ENCODE measurements at regions not wholly inside any gene's neighbourhood (a gene's known extent, or its start where the extent isn't known, plus 50 kb on each side); places are given as distances from the start of the nearest gene placed in this dataset.

DNA sequence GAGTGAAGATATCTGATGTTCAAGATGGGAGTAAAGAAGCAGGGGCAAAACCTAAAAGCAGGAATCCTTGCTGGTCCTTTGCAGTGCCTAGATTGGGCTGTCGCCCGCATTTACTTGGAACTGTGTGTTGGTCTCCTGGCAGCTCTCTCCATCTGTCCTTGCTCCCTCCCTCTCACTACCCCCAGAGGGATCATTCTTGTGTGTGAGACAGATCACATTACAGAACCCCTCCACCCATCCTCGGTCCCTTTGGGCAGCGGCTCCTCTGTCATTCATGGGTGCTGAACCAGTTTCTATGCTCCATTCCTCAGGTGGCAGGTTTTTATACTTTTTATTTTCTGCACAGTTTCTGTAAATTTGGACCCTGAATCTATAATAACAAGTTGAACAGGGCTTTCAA lies 99.4 kb upstream of the MYOCD start:
- 29 to 36% methylated on average over 4 of the region's 4 CpGs for WGBS, 2 experiments
- H3K9me3 ChIP-seq (ENCODE audit: control insufficient read depth, low read length), result no peaks in the 10 kb centered on the region
- no peak overlapping the region for H3K4me3 ChIP-seq (ENCODE audit: insufficient read depth, low read depth, low read length)
- H3K27me3 ChIP-seq (ENCODE audit: control insufficient read depth, insufficient read depth, low read length, poor library complexity, severe bottlenecking), result no peaks in the 10 kb centered on the region
- no peak overlapping the region for H3K27ac ChIP-seq (ENCODE audit: insufficient read depth, low read depth, low read length, poor library complexity, severe bottlenecking)
- peaks cover 8% of the 10 kb centered on the region for H3K4me1 ChIP-seq (ENCODE audit: control insufficient read depth, insufficient read depth, low read length)
- H3K36me3 ChIP-seq (ENCODE audit: control insufficient read depth, insufficient read depth, low read length), result no peaks in the 10 kb centered on the region

GRCh38 chr17:12567077-12568053 lies 98.3 kb upstream of the MYOCD start:
- Histone ChIP-seq H3K27me3 (ENCODE audit: control insufficient read depth, insufficient read depth, low read length, poor library complexity, severe bottlenecking) (no peaks in the 10 kb centered on the region), H3K4me1 (ENCODE audit: control insufficient read depth, insufficient read depth, low read length) (peaks cover 8% of the 10 kb centered on the region), H3K27ac (ENCODE audit: insufficient read depth, low read depth, low read length, poor library complexity, severe bottlenecking) (no peak overlapping the region), H3K9me3 (ENCODE audit: control insufficient read depth, low read length) (no peaks in the 10 kb centered on the region), H3K36me3 (ENCODE audit: control insufficient read depth, insufficient read depth, low read length) (no peaks in the 10 kb centered on the region), H3K4me3 (ENCODE audit: insufficient read depth, low read depth, low read length) (no peak overlapping the region)
- WGBS, 2 experiments, result 92% methylated on average over 10 of the region's 10 CpGs

GRCh38 chr17:12568358-12569251 lies 97.1 kb upstream of the MYOCD start:
- H3K9me3 ChIP-seq (ENCODE audit: control insufficient read depth, low read length), result no peaks in the 10 kb centered on the region
- H3K27ac ChIP-seq (ENCODE audit: insufficient read depth, low read depth, low read length, poor library complexity, severe bottlenecking), result no peak overlapping the region
- peaks cover 8% of the 10 kb centered on the region for H3K4me1 ChIP-seq (ENCODE audit: control insufficient read depth, insufficient read depth, low read length)
- no peak overlapping the region for H3K4me3 ChIP-seq (ENCODE audit: insufficient read depth, low read depth, low read length)
- WGBS, 2 experiments, result 85% methylated on average over 14 of the region's 14 CpGs
- no peaks in the 10 kb centered on the region for H3K27me3 ChIP-seq (ENCODE audit: control insufficient read depth, insufficient read depth, low read length, poor library complexity, severe bottlenecking)
- H3K36me3 ChIP-seq (ENCODE audit: control insufficient read depth, insufficient read depth, low read length), result no peaks in the 10 kb centered on the region

DNA sequence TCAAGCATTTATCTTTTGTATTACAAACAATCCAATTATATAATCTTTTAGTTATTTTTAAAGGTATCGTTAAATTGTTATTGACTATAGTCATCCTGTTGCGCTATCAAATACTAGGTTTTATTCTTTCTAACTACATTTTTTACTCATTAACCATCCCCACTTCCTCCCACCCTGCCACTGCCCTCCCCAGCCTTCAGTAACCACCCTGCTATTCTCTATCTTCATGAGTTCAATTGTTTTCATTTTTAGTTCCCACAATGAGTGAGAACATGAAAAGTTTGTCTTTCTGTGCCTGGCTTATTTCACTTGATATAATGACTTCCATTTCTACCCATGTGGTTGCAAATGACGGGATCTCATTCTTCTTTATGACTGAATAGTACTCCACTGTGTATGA lies 94.1 kb upstream of the MYOCD start:
- Histone ChIP-seq H3K36me3 (ENCODE audit: control insufficient read depth, insufficient read depth, low read length) (no peaks in the 10 kb centered on the region), H3K4me1 (ENCODE audit: control insufficient read depth, insufficient read depth, low read length) (peaks cover under 1% of the 10 kb centered on the region), H3K27ac (ENCODE audit: insufficient read depth, low read depth, low read length, poor library complexity, severe bottlenecking) (no peak overlapping the region), H3K9me3 (ENCODE audit: control insufficient read depth, low read length) (no peaks in the 10 kb centered on the region), H3K27me3 (ENCODE audit: control insufficient read depth, insufficient read depth, low read length, poor library complexity, severe bottlenecking) (no peaks in the 10 kb centered on the region), H3K4me3 (ENCODE audit: insufficient read depth, low read depth, low read length) (no peak overlapping the region)
- WGBS, 2 experiments, result 92 to 100% methylated on average over 1 to 3 of the region's 3 CpGs

DNA sequence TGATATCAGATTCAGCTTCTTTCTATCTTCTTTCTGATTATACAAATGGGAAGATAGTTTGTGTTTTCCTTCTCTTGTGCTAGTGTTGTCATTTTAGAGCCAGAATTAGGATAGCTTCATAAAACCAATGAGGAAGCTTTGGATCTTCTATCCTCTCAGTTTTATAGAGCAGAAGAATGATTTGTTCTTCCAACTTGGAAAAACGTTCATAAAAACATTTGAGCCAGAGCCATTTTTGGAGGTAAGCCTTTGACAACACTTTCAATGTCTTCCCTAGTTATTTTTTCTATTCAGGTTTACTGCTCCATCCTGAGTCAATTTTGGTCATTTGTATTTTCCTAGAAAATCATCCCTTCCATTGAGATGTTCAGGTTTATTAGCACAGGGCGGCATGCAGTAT lies 91.2 kb upstream of the MYOCD start:
- Histone ChIP-seq H3K27me3 (ENCODE audit: control insufficient read depth, insufficient read depth, low read length, poor library complexity, severe bottlenecking) (no peaks in the 10 kb centered on the region), H3K4me1 (ENCODE audit: control insufficient read depth, insufficient read depth, low read length) (no peaks in the 10 kb centered on the region), H3K36me3 (ENCODE audit: control insufficient read depth, insufficient read depth, low read length) (no peaks in the 10 kb centered on the region), H3K27ac (ENCODE audit: insufficient read depth, low read depth, low read length, poor library complexity, severe bottlenecking) (no peak overlapping the region), H3K9me3 (ENCODE audit: control insufficient read depth, low read length) (no peaks in the 10 kb centered on the region), H3K4me3 (ENCODE audit: insufficient read depth, low read depth, low read length) (no peak overlapping the region)
- 90 to 93% methylated on average over 2 of the region's 2 CpGs for WGBS, 2 experiments

GRCh38 chr17:12575641-12576040 lies 90.0 kb upstream of the MYOCD start:
- Histone ChIP-seq H3K27ac (ENCODE audit: insufficient read depth, low read depth, low read length, poor library complexity, severe bottlenecking) (no peak overlapping the region), H3K4me3 (ENCODE audit: insufficient read depth, low read depth, low read length) (no peak overlapping the region), H3K36me3 (ENCODE audit: control insufficient read depth, insufficient read depth, low read length) (no peaks in the 10 kb centered on the region), H3K9me3 (ENCODE audit: control insufficient read depth, low read length) (no peaks in the 10 kb centered on the region), H3K27me3 (ENCODE audit: control insufficient read depth, insufficient read depth, low read length, poor library complexity, severe bottlenecking) (no peaks in the 10 kb centered on the region), H3K4me1 (ENCODE audit: control insufficient read depth, insufficient read depth, low read length) (no peaks in the 10 kb centered on the region)

- WGBS, 2 experiments, result 91 to 96% methylated on average over 4 to 5 of the region's 5 CpGs
- no peaks in the 10 kb centered on the region for H3K4me1 ChIP-seq (ENCODE audit: control insufficient read depth, insufficient read depth, low read length)
- no peaks in the 10 kb centered on the region for H3K27me3 ChIP-seq (ENCODE audit: control insufficient read depth, insufficient read depth, low read length, poor library complexity, severe bottlenecking)
- no peaks in the 10 kb centered on the region for H3K9me3 ChIP-seq (ENCODE audit: control insufficient read depth, low read length)
- H3K36me3 ChIP-seq (ENCODE audit: control insufficient read depth, insufficient read depth, low read length), result no peaks in the 10 kb centered on the region
- H3K27ac ChIP-seq (ENCODE audit: insufficient read depth, low read depth, low read length, poor library complexity, severe bottlenecking), result no peak overlapping the region
- H3K4me3 ChIP-seq (ENCODE audit: insufficient read depth, low read depth, low read length), result no peak overlapping the region
Measured at GRCh38 chr17:12579288-12579687, 86.4 kb upstream of the MYOCD start.

GRCh38 chr17:12580640-12581039 lies 85.0 kb upstream of the MYOCD start:
- Histone ChIP-seq H3K4me1 (ENCODE audit: control insufficient read depth, insufficient read depth, low read length) (no peaks in the 10 kb centered on the region), H3K9me3 (ENCODE audit: control insufficient read depth, low read length) (no peaks in the 10 kb centered on the region), H3K36me3 (ENCODE audit: control insufficient read depth, insufficient read depth, low read length) (no peaks in the 10 kb centered on the region), H3K4me3 (ENCODE audit: insufficient read depth, low read depth, low read length) (no peak overlapping the region), H3K27me3 (ENCODE audit: control insufficient read depth, insufficient read depth, low read length, poor library complexity, severe bottlenecking) (no peaks in the 10 kb centered on the region), H3K27ac (ENCODE audit: insufficient read depth, low read depth, low read length, poor library complexity, severe bottlenecking) (no peak overlapping the region)
- 90 to 91% methylated on average over 6 of the region's 6 CpGs for WGBS, 2 experiments

DNA sequence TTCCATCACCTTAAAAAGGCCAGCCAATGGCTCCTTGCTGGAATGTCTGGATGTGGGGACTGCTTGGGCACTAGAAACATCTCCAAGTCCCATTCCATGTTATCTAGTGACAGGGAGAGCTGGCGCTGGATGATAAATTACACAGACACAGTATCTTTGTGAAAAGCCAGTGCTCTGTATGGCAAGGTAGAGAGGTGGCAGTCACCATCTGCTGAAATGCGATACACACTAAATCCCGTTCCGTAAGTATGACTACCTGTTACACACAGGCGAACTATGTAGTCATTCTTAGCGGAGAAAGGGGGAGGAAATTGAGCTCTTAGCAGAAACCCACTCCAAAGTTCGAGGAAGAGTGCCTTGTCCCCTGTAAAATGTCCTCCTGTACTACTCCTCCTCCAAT lies 81.0 kb upstream of the MYOCD start:
- WGBS, 2 experiments, result 86 to 93% methylated on average over 7 of the region's 7 CpGs
- Histone ChIP-seq H3K4me3 (ENCODE audit: insufficient read depth, low read depth, low read length) (no peak overlapping the region), H3K36me3 (ENCODE audit: control insufficient read depth, insufficient read depth, low read length) (no peaks in the 10 kb centered on the region)

DNA sequence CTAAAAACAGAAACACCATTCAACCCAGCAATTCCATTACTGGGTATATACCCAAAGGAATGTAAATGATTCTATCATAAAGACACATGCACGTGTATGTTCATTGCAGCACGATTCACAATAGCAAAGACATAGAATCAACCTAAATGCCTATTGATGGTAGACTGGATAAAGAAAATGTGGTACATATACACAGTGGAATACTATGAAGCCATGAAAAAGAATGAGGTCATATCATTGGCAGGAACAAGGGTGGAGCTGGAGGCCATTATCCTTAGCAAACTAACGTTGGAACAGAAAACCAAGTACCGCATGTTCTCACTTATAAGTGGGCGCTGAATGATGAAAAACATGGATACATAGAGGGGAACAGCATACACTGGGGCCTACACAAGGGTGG lies 77.2 kb upstream of the MYOCD start:
- 94 to 96% methylated on average over 5 of the region's 5 CpGs for WGBS, 2 experiments
- no peaks in the 10 kb centered on the region for H3K27me3 ChIP-seq (ENCODE audit: control insufficient read depth, insufficient read depth, low read length, poor library complexity, severe bottlenecking)

More for the DNA sequence above, 81.0 kb upstream of the MYOCD start:
- Histone ChIP-seq H3K4me1 (ENCODE audit: control insufficient read depth, insufficient read depth, low read length) (no peaks in the 10 kb centered on the region), H3K9me3 (ENCODE audit: control insufficient read depth, low read length) (no peaks in the 10 kb centered on the region), H3K27ac (ENCODE audit: insufficient read depth, low read depth, low read length, poor library complexity, severe bottlenecking) (no peak overlapping the region), H3K27me3 (ENCODE audit: control insufficient read depth, insufficient read depth, low read length, poor library complexity, severe bottlenecking) (no peaks in the 10 kb centered on the region)

More for the DNA sequence above, 77.2 kb upstream of the MYOCD start:
- Histone ChIP-seq H3K9me3 (ENCODE audit: control insufficient read depth, low read length) (no peaks in the 10 kb centered on the region), H3K36me3 (ENCODE audit: control insufficient read depth, insufficient read depth, low read length) (no peaks in the 10 kb centered on the region), H3K27ac (ENCODE audit: insufficient read depth, low read depth, low read length, poor library complexity, severe bottlenecking) (no peak overlapping the region), H3K4me3 (ENCODE audit: insufficient read depth, low read depth, low read length) (no peak overlapping the region), H3K4me1 (ENCODE audit: control insufficient read depth, insufficient read depth, low read length) (no peaks in the 10 kb centered on the region)

All from ectodermal cell (in vitro differentiated cells).